Glutamatergic neuron (in vitro differentiated cells): ENCODE measurements at regions not wholly inside any gene's neighbourhood (a gene's known extent, or its start where the extent isn't known, plus 50 kb on each side); places are given as distances from the start of the nearest gene placed in this dataset.

ENCODE experiments used
- DNase-seq: peaks from one replicate; pipeline ENCODE4 v3.0.0; 2022
- H3K27ac Mint-ChIP-seq: one replicate; pipeline ENCODE4 v1.8.0; 2020; ENCODE audit warnings: mild to moderate bottlenecking, mixed read lengths, inconsistent platforms; ENCODE audit not compliant: unreplicated experiment
- H3K27me3 Mint-ChIP-seq: one replicate; pipeline ENCODE4 v1.8.0; 2020; ENCODE audit warnings: mild to moderate bottlenecking, moderate library complexity, mixed read lengths, inconsistent platforms; ENCODE audit not compliant: unreplicated experiment
- H3K36me3 Mint-ChIP-seq: one replicate; pipeline ENCODE4 v1.8.0; 2020; ENCODE audit warnings: mild to moderate bottlenecking, mixed read lengths, inconsistent platforms; ENCODE audit not compliant: unreplicated experiment
- H3K4me1 Mint-ChIP-seq: one replicate; pipeline ENCODE4 v1.8.0; 2020; ENCODE audit warnings: mild to moderate bottlenecking, low read depth, mixed read lengths, inconsistent platforms; ENCODE audit not compliant: unreplicated experiment
- H3K4me3 Mint-ChIP-seq: one replicate; pipeline ENCODE4 v1.8.0; 2020; ENCODE audit warnings: mild to moderate bottlenecking, mixed read lengths, inconsistent platforms; ENCODE audit not compliant: unreplicated experiment
- H3K9me3 Mint-ChIP-seq: one replicate; pipeline ENCODE4 v1.8.0; 2020; ENCODE audit warnings: mild to moderate bottlenecking, moderate library complexity, mixed read lengths, inconsistent platforms; ENCODE audit not compliant: unreplicated experiment
- TF ChIP-seq, protein P1 (sequence below): fragments of 200-600 bp; sonication (generic); IDR thresholded peaks from one replicate; pipeline ENCODE4 v1.5.0; 2021; ENCODE audit not compliant: partially characterized antibody, unreplicated experiment

DNA sequence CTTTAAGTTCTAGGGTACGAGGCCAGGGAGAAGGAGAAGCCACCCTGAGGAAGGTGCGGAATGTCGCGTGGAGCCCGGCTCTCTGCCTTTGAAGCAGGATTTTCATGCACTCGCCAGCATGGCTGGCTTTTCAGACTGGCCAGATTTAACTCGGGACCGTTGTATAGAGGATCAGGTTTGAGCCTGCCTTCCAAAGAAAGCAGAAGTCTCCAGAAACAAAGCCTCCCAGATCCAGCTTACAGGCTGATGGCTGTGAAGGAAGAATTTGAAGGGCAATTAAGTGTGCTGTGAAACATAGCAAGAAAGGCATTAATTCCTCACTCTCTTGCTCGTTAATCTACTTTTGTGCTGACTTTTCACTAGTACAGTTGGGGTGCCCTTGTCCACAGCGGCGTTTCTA is 140.2 kb downstream of the SOX1 start:
- Mint-ChIP-seq H3K4me1 (peaks cover 11% of the 10 kb centered on the region), H3K4me3 (no peak overlapping the region), H3K36me3 (no peaks in the 10 kb centered on the region), H3K27me3 (peaks cover 2% of the 10 kb centered on the region), H3K27ac (no peak overlapping the region), H3K9me3 (peaks cover 2% of the 10 kb centered on the region)
- no peak for DNase-seq
- TF ChIP-seq, protein P1, sequence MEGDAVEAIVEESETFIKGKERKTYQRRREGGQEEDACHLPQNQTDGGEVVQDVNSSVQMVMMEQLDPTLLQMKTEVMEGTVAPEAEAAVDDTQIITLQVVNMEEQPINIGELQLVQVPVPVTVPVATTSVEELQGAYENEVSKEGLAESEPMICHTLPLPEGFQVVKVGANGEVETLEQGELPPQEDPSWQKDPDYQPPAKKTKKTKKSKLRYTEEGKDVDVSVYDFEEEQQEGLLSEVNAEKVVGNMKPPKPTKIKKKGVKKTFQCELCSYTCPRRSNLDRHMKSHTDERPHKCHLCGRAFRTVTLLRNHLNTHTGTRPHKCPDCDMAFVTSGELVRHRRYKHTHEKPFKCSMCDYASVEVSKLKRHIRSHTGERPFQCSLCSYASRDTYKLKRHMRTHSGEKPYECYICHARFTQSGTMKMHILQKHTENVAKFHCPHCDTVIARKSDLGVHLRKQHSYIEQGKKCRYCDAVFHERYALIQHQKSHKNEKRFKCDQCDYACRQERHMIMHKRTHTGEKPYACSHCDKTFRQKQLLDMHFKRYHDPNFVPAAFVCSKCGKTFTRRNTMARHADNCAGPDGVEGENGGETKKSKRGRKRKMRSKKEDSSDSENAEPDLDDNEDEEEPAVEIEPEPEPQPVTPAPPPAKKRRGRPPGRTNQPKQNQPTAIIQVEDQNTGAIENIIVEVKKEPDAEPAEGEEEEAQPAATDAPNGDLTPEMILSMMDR, result no peak

DNA sequence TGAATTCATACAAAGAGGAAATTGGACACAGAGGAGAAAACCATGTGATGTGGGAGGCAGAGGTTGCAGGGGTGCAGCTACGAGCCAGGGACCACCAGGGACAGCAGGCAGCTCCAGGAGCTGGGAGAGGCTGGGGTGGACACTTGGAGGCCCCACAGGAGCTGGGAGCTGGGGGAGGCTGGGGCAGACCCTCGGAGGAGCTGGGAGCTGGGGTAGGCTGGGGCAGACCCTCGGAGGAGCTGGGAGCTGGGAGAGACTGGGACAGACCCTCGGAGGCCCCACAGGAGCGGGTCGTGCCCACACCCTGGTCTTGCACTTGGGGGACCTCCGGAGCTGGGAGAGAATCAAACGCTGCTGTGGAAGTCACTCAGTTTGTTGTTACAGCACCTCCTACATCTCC is 141.7 kb downstream of the SOX1 start:
- Mint-ChIP-seq H3K4me1 (peaks cover 10% of the 10 kb centered on the region), H3K27ac (no peak overlapping the region), H3K36me3 (no peaks in the 10 kb centered on the region), H3K9me3 (peaks cover under 1% of the 10 kb centered on the region), H3K27me3 (peaks cover 2% of the 10 kb centered on the region), H3K4me3 (no peak overlapping the region)
- TF ChIP-seq, protein P1, result no peak
- DNase-seq, result no peak

DNA sequence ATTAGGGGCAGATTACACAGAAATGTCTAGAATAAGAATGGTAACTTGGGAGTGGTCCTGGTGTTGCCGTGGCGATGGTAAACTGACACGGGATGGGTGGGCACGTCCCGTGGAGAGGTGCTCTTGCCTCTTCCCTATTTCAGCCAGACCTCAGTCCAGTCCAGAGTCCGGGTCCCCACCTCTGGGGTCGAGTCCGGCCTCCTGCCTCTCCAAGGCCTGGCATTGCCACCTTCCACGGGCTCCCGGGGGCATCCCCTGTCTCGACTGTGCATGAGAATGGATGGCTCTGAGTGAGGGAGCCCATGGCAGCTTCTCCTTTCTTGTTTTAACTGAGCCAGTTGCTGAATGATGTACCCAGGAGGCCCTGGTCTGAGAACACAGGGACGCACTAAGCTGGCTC is 142.3 kb downstream of the SOX1 start:
- Mint-ChIP-seq H3K27me3 (peaks cover 4% of the 10 kb centered on the region), H3K36me3 (no peaks in the 10 kb centered on the region), H3K9me3 (no peaks in the 10 kb centered on the region), H3K4me3 (no peak overlapping the region), H3K4me1 (peaks cover 5% of the 10 kb centered on the region), H3K27ac (no peak overlapping the region)
- DNase-seq, result no peak
- TF ChIP-seq, protein P1, result no peak

DNA sequence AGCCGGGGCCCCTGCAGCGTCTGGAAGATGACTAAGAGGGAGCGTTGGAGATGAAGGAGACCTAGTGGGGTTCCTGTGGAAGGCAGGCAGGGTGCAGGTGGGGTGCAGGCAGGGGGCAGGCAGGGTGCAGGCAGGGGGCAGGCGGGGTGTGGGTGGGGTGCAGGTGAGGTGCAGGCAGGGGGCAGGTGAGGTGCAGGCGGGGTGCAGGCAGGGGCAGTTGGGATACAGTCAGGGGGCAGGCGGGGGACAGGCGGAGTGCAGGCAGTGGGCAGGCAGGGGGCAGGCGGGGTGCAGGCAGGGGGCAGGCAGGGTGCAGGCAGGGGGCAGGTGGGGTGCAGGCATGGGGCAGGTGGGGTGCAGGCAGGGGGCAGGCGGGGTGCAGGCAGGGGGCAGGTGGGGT is 142.8 kb downstream of the SOX1 start:
- no peak overlapping the region for H3K27ac Mint-ChIP-seq
- no peak for DNase-seq
- TF ChIP-seq, protein P1, result no peak
- H3K36me3 Mint-ChIP-seq, result no peaks in the 10 kb centered on the region
- peaks cover under 1% of the 10 kb centered on the region for H3K4me1 Mint-ChIP-seq
- no peak overlapping the region for H3K4me3 Mint-ChIP-seq
- no peaks in the 10 kb centered on the region for H3K9me3 Mint-ChIP-seq
- peaks cover 4% of the 10 kb centered on the region for H3K27me3 Mint-ChIP-seq

DNA sequence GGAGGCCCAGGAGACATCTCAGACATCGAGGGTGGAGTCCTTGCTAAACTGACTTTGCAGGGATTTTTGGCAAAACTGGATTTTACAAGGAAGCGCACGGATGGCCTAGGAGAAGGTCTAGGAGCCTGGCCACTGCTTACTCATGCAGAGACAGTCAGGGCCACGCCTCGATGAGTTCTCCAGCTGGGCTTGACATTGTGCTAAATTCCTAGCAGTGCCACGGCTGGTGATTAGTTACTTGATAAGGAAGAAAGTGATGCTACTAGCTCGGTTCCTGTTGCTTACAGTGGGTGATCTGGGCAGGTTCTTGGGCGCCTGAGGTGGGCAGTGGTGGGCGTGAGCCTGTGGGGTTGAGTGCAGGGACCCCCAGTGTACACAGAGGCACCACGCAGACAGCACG is 143.4 kb downstream of the SOX1 start:
- Mint-ChIP-seq H3K9me3 (no peaks in the 10 kb centered on the region), H3K27ac (no peak overlapping the region), H3K4me3 (no peak overlapping the region), H3K36me3 (no peaks in the 10 kb centered on the region), H3K4me1 (no peaks in the 10 kb centered on the region), H3K27me3 (peaks cover 4% of the 10 kb centered on the region)
- TF ChIP-seq, protein P1, result no peak
- no peak for DNase-seq
